Limb (tissue), 2 donors: ENCODE measurements at regions not wholly inside any gene's neighbourhood (a gene's known extent, or its start where the extent isn't known, plus 50 kb on each side); places are given as distances from the start of the nearest gene placed in this dataset.
A peak's percentile ranks its signal among the peaks of the same experiment; 100 is the strongest.

ENCODE experiments used
- DNase-seq, 2 donors: peaks; one replicate each; pipeline ENCODE4 v3.0.0-alpha.2; 2016; ENCODE audit errors: extremely low spot score in 2 of 2

GRCh38 chr11:92753161-92753560, 216.3 kb upstream of the MTNR1B start:
- DNase-seq, result no peak

GRCh38 chr11:92758241-92758780, 211.1 kb upstream of the MTNR1B start:
- no peak for DNase-seq

- DNase-seq, result no peak
Observed at GRCh38 chr11:92759571-92760214, 209.8 kb upstream of the MTNR1B start.

GRCh38 chr11:92762121-92762540, 207.3 kb upstream of the MTNR1B start:
- no peak for DNase-seq

GRCh38 chr11:92763336-92763735, 206.1 kb upstream of the MTNR1B start:
- DNase-seq, result no peak

GRCh38 chr11:92764128-92764527, 205.3 kb upstream of the MTNR1B start:
- no peak for DNase-seq

GRCh38 chr11:92765082-92765840, 204.2 kb upstream of the MTNR1B start:
- no peak for DNase-seq

- DNase-seq, result peak; percentile 62 to 64
Observed at GRCh38 chr11:92765965-92766371, 203.5 kb upstream of the MTNR1B start.

GRCh38 chr11:92766698-92767097, 202.8 kb upstream of the MTNR1B start:
- DNase-seq, result no peak

GRCh38 chr11:92767416-92767815, 202.0 kb upstream of the MTNR1B start:
- DNase-seq, result no peak

- DNase-seq, result peak in 1 of 2 donors; percentile 42
Observed at GRCh38 chr11:92768121-92768840, 201.2 kb upstream of the MTNR1B start.

- DNase-seq, result no peak
Observed at GRCh38 chr11:92769112-92769511, 200.3 kb upstream of the MTNR1B start.

- no peak for DNase-seq
Observed at GRCh38 chr11:92770419-92770818, 199.0 kb upstream of the MTNR1B start.

GRCh38 chr11:92770981-92771380, 198.5 kb upstream of the MTNR1B start:
- DNase-seq, result no peak

- no peak for DNase-seq
Observed at GRCh38 chr11:92771701-92772100, 197.8 kb upstream of the MTNR1B start.

- no peak for DNase-seq
Observed at GRCh38 chr11:92775003-92775676, 194.3 kb upstream of the MTNR1B start.

GRCh38 chr11:92776676-92777075, 192.8 kb upstream of the MTNR1B start:
- DNase-seq, result no peak

- no peak for DNase-seq
Observed at GRCh38 chr11:92779746-92780145, 189.7 kb upstream of the MTNR1B start.

GRCh38 chr11:92781151-92781550, 188.3 kb upstream of the MTNR1B start:
- no peak for DNase-seq

- no peak for DNase-seq
Observed at GRCh38 chr11:92782806-92783205, 186.6 kb upstream of the MTNR1B start.

GRCh38 chr11:92784331-92784730, 185.1 kb upstream of the MTNR1B start:
- no peak for DNase-seq

GRCh38 chr11:92787638-92788037, 181.8 kb upstream of the MTNR1B start:
- no peak for DNase-seq
